ENCODE measurements at regions not wholly inside any gene's neighbourhood (a gene's known extent, or its start where the extent isn't known, plus 50 kb on each side); places are given as distances from the start of the nearest gene placed in this dataset.
"Not testable (repeated sequence)": the region's sequence is repeated elsewhere in the genome, so short reads cannot be mapped to it uniquely, and the experiment has no call there.

- H3K4me2 ChIP-seq (ENCODE audit: low read length) = no peak overlapping the region
- H2AK5ac ChIP-seq (ENCODE audit: low read length) = no peak overlapping the region
- no peak overlapping the region for H3K4ac ChIP-seq (ENCODE audit: low read depth, low read length)
- WGBS (ENCODE audit: extremely low coverage, insufficient coverage, low lambda C conversion rate) = no CpG with 5 or more reads among the region's 6 CpGs
- no peak overlapping the region for H2BK15ac ChIP-seq (replicated peaks; ENCODE audit: low read depth)
- H3K27ac ChIP-seq (ENCODE audit: low read depth, low read length) = no peak overlapping the region
- no peaks in the 10 kb centered on the region for H3K79me1 ChIP-seq (ENCODE audit: low read length)
- no peak overlapping the region for H4K8ac ChIP-seq (ENCODE audit: low read depth, low read length)
- H3K4me3 ChIP-seq (ENCODE audit: low read length) = no peak overlapping the region
- H3K23ac ChIP-seq (ENCODE audit: low read length) = no peak overlapping the region
- H3K4me1 ChIP-seq (ENCODE audit: control insufficient read depth, low read depth, low read length) = no peaks in the 10 kb centered on the region
- H3K56ac ChIP-seq (ENCODE audit: low read length) = no peak overlapping the region
- H3K18ac ChIP-seq (ENCODE audit: low read length) = no peak overlapping the region
- H2BK5ac ChIP-seq (ENCODE audit: low read length) = no peak overlapping the region
- H3K79me2 ChIP-seq (ENCODE audit: control insufficient read depth, insufficient read depth, low read length) = no peaks in the 10 kb centered on the region
- no peak for DNase-seq
- no peak overlapping the region for H4K5ac ChIP-seq (ENCODE audit: low read length)
- H2BK120ac ChIP-seq (ENCODE audit: low read depth, low read length) = no peak overlapping the region
- H3K9ac ChIP-seq (ENCODE audit: low read length) = no peak overlapping the region
- no peaks in the 10 kb centered on the region for H3K36me3 ChIP-seq (ENCODE audit: control insufficient read depth, insufficient read depth, low read length)
- no peaks in the 10 kb centered on the region for H3K27me3 ChIP-seq (ENCODE audit: insufficient read depth, low read length, poor library complexity)
Measured at GRCh38 chr7:27438881-27439589, 196.4 kb downstream of the EVX1 start.

- no peak overlapping the region for H3K27ac ChIP-seq (ENCODE audit: low read depth, low read length)
- H3K4me1 ChIP-seq (ENCODE audit: control insufficient read depth, low read depth, low read length) = no peaks in the 10 kb centered on the region
- H2BK15ac ChIP-seq (replicated peaks; ENCODE audit: low read depth) = no peak overlapping the region
- no peak overlapping the region for H3K4ac ChIP-seq (ENCODE audit: low read depth, low read length)
- no peak overlapping the region for H4K5ac ChIP-seq (ENCODE audit: low read length)
- H3K4me2 ChIP-seq (ENCODE audit: low read length) = no peak overlapping the region
- no peak overlapping the region for H3K9ac ChIP-seq (ENCODE audit: low read length)
- no peak overlapping the region for H4K8ac ChIP-seq (ENCODE audit: low read depth, low read length)
- no peak overlapping the region for H3K4me3 ChIP-seq (ENCODE audit: low read length)
- H3K36me3 ChIP-seq (ENCODE audit: control insufficient read depth, insufficient read depth, low read length) = no peaks in the 10 kb centered on the region
- no peaks in the 10 kb centered on the region for H3K79me1 ChIP-seq (ENCODE audit: low read length)
- H3K27me3 ChIP-seq (ENCODE audit: insufficient read depth, low read length, poor library complexity) = no peaks in the 10 kb centered on the region
- DNase-seq = no peak
- no peak overlapping the region for H2AK5ac ChIP-seq (ENCODE audit: low read length)
- no peak overlapping the region for H2BK5ac ChIP-seq (ENCODE audit: low read length)
- H3K18ac ChIP-seq (ENCODE audit: low read length) = no peak overlapping the region
- no peak overlapping the region for H3K23ac ChIP-seq (ENCODE audit: low read length)
- no peak overlapping the region for H2BK120ac ChIP-seq (ENCODE audit: low read depth, low read length)
- H3K79me2 ChIP-seq (ENCODE audit: control insufficient read depth, insufficient read depth, low read length) = no peaks in the 10 kb centered on the region
- H3K56ac ChIP-seq (ENCODE audit: low read length) = no peak overlapping the region
Measured at GRCh38 chr7:27442455-27442854, 199.9 kb downstream of the EVX1 start.

GRCh38 chr7:27449046-27449445 is 206.4 kb downstream of the EVX1 start:
- not testable (repeated sequence) for H3K36me3 ChIP-seq (ENCODE audit: control insufficient read depth, insufficient read depth, low read length); H3K79me2 ChIP-seq (ENCODE audit: control insufficient read depth, insufficient read depth, low read length); H4K5ac ChIP-seq (ENCODE audit: low read length); H2BK120ac ChIP-seq (ENCODE audit: low read depth, low read length); H3K23ac ChIP-seq (ENCODE audit: low read length); H2AK5ac ChIP-seq (ENCODE audit: low read length); H3K27ac ChIP-seq (ENCODE audit: low read depth, low read length); H3K4me3 ChIP-seq (ENCODE audit: low read length); H3K18ac ChIP-seq (ENCODE audit: low read length); H3K4me1 ChIP-seq (ENCODE audit: control insufficient read depth, low read depth, low read length); H3K79me1 ChIP-seq (ENCODE audit: low read length); H2BK5ac ChIP-seq (ENCODE audit: low read length); H3K4me2 ChIP-seq (ENCODE audit: low read length); H3K4ac ChIP-seq (ENCODE audit: low read depth, low read length); H4K8ac ChIP-seq (ENCODE audit: low read depth, low read length); H3K9ac ChIP-seq (ENCODE audit: low read length); H3K27me3 ChIP-seq (ENCODE audit: insufficient read depth, low read length, poor library complexity); H2BK15ac ChIP-seq (replicated peaks; ENCODE audit: low read depth)
- H3K56ac ChIP-seq (ENCODE audit: low read length) = peak overlapping the region; percentile 54
- DNase-seq = peak; percentile 57
- WGBS (ENCODE audit: extremely low coverage, insufficient coverage, low lambda C conversion rate) = no CpG with 5 or more reads among the region's 8 CpGs

- H3K18ac ChIP-seq (ENCODE audit: low read length) = no peak overlapping the region
- H2BK120ac ChIP-seq (ENCODE audit: low read depth, low read length) = no peak overlapping the region
- H3K27ac ChIP-seq (ENCODE audit: low read depth, low read length) = no peak overlapping the region
- H3K23ac ChIP-seq (ENCODE audit: low read length) = no peak overlapping the region
- no peak overlapping the region for H2BK5ac ChIP-seq (ENCODE audit: low read length)
- no peak overlapping the region for H3K4me2 ChIP-seq (ENCODE audit: low read length)
- no peak overlapping the region for H4K5ac ChIP-seq (ENCODE audit: low read length)
- H3K4me1 ChIP-seq (ENCODE audit: control insufficient read depth, low read depth, low read length) = no peaks in the 10 kb centered on the region
- WGBS (ENCODE audit: extremely low coverage, insufficient coverage, low lambda C conversion rate) = no CpG with 5 or more reads among the region's 8 CpGs
- H3K4ac ChIP-seq (ENCODE audit: low read depth, low read length) = no peak overlapping the region
- no peak overlapping the region for H2AK5ac ChIP-seq (ENCODE audit: low read length)
- H4K8ac ChIP-seq (ENCODE audit: low read depth, low read length) = no peak overlapping the region
- no peaks in the 10 kb centered on the region for H3K27me3 ChIP-seq (ENCODE audit: insufficient read depth, low read length, poor library complexity)
- H3K36me3 ChIP-seq (ENCODE audit: control insufficient read depth, insufficient read depth, low read length) = no peaks in the 10 kb centered on the region
- no peak overlapping the region for H3K4me3 ChIP-seq (ENCODE audit: low read length)
- H3K79me2 ChIP-seq (ENCODE audit: control insufficient read depth, insufficient read depth, low read length) = no peaks in the 10 kb centered on the region
- peak; percentile 44 for DNase-seq
- H2BK15ac ChIP-seq (replicated peaks; ENCODE audit: low read depth) = no peak overlapping the region
- H3K56ac ChIP-seq (ENCODE audit: low read length) = no peak overlapping the region
- H3K9ac ChIP-seq (ENCODE audit: low read length) = no peak overlapping the region
- H3K79me1 ChIP-seq (ENCODE audit: low read length) = no peaks in the 10 kb centered on the region
Measured at GRCh38 chr7:27453702-27454405, 208.8 kb downstream of the HIBADH start.

GRCh38 chr7:27457120-27457519 is 205.6 kb downstream of the HIBADH start:
- H3K4me2 ChIP-seq (ENCODE audit: low read length); H4K8ac ChIP-seq (ENCODE audit: low read depth, low read length); H2BK5ac ChIP-seq (ENCODE audit: low read length); H4K5ac ChIP-seq (ENCODE audit: low read length); DNase-seq; H3K9ac ChIP-seq (ENCODE audit: low read length); H3K27ac ChIP-seq (ENCODE audit: low read depth, low read length); H3K4ac ChIP-seq (ENCODE audit: low read depth, low read length); H3K23ac ChIP-seq (ENCODE audit: low read length); H2BK15ac ChIP-seq (replicated peaks; ENCODE audit: low read depth); H3K4me1 ChIP-seq (ENCODE audit: control insufficient read depth, low read depth, low read length); H3K27me3 ChIP-seq (ENCODE audit: insufficient read depth, low read length, poor library complexity); H3K36me3 ChIP-seq (ENCODE audit: control insufficient read depth, insufficient read depth, low read length); H2BK120ac ChIP-seq (ENCODE audit: low read depth, low read length); H3K79me1 ChIP-seq (ENCODE audit: low read length); H3K79me2 ChIP-seq (ENCODE audit: control insufficient read depth, insufficient read depth, low read length); H3K18ac ChIP-seq (ENCODE audit: low read length); H2AK5ac ChIP-seq (ENCODE audit: low read length); H3K56ac ChIP-seq (ENCODE audit: low read length); H3K4me3 ChIP-seq (ENCODE audit: low read length): not testable (repeated sequence)
- WGBS (ENCODE audit: extremely low coverage, insufficient coverage, low lambda C conversion rate) = no CpG with 5 or more reads among the region's 16 CpGs
